SK-N-SH (cell line): ENCODE measurements at regions not wholly inside any gene's neighbourhood (a gene's known extent, or its start where the extent isn't known, plus 50 kb on each side); places are given as distances from the start of the nearest gene placed in this dataset.

Experiments
- CHD2 ChIP-seq: fragments of 150-350 bp; IDR thresholded peaks from 2 replicates; pipeline ENCODE4 v1.6.1; 2018; ENCODE audit warnings: low read length; ENCODE audit not compliant: partially characterized antibody
- EP300 ChIP-seq, 2 experiments: IDR thresholded peaks; 2 replicates each; pipeline versions ENCODE4 v1.4.0 to v1.6.1; 2012; ENCODE audit warnings: borderline replicate concordance in 1 of 2, low read depth in 1 of 2, low read length in 1 of 2
- FOSL2 ChIP-seq: IDR thresholded peaks from 2 replicates; pipeline ENCODE4 v1.4.0; 2012; ENCODE audit warnings: low read depth, mild to moderate bottlenecking, moderate library complexity, borderline replicate concordance
- GABPA ChIP-seq: IDR thresholded peaks from 2 replicates; pipeline ENCODE4 v1.4.0; 2012; ENCODE audit warnings: low read depth, mild to moderate bottlenecking
- GATA2 ChIP-seq: sonication (generic); formaldehyde crosslinking; IDR thresholded peaks from 2 replicates; pipeline ENCODE4 v1.5.0; 2020; ENCODE audit warnings: mild to moderate bottlenecking, missing genetic modification reagents
- JUND ChIP-seq: IDR thresholded peaks from 2 replicates; pipeline ENCODE4 v1.4.0; 2012
- MAX ChIP-seq: IDR thresholded peaks from 2 replicates; pipeline ENCODE4 v1.4.0; 2012; ENCODE audit warnings: low read depth
- MEF2A ChIP-seq: IDR thresholded peaks from 2 replicates; pipeline ENCODE4 v1.4.0; 2012; ENCODE audit warnings: low read depth, borderline replicate concordance
- NFIC ChIP-seq: IDR thresholded peaks from 2 replicates; pipeline ENCODE4 v1.4.0; 2012; ENCODE audit warnings: borderline replicate concordance
- NRF1 ChIP-seq: IDR thresholded peaks from 2 replicates; pipeline ENCODE4 v1.6.1; 2012; ENCODE audit warnings: low read depth, mild to moderate bottlenecking, low read length
- POLR2AphosphoS5 ChIP-seq: IDR thresholded peaks from 2 replicates; pipeline ENCODE4 v1.6.1; 2012; ENCODE audit warnings: low read depth, low read length
- RAD21 ChIP-seq: IDR thresholded peaks from 2 replicates; pipeline ENCODE4 v1.6.1; 2012; ENCODE audit warnings: mild to moderate bottlenecking, low read length
- RCOR1 ChIP-seq: fragments of 150-350 bp; IDR thresholded peaks from 2 replicates; pipeline ENCODE4 v1.6.1; 2017; ENCODE audit warnings: antibody characterized with exemption, low read length
- REST ChIP-seq: IDR thresholded peaks from 2 replicates; pipeline ENCODE4 v1.6.1; 2012; ENCODE audit warnings: mild to moderate bottlenecking, low read depth, low read length, moderate library complexity
- RFX5 ChIP-seq: IDR thresholded peaks from 2 replicates; pipeline ENCODE4 v1.6.1; 2012; ENCODE audit warnings: mild to moderate bottlenecking, improper control_type of control experiment, low read length
- TAF1 ChIP-seq: IDR thresholded peaks from 2 replicates; pipeline ENCODE4 v1.6.1; 2012; ENCODE audit warnings: low read depth, mild to moderate bottlenecking, low read length, moderate library complexity, borderline replicate concordance
- TEAD4 ChIP-seq: IDR thresholded peaks from 2 replicates; pipeline ENCODE4 v1.4.0; 2012; ENCODE audit warnings: mild to moderate bottlenecking, borderline replicate concordance; ENCODE audit not compliant: insufficient read depth
- YY1 ChIP-seq: IDR thresholded peaks from 2 replicates; pipeline ENCODE4 v1.4.0; 2012; ENCODE audit warnings: low read depth, mild to moderate bottlenecking
- ZBTB33 ChIP-seq: IDR thresholded peaks from 2 replicates; pipeline ENCODE4 v1.4.0; 2012; ENCODE audit warnings: low read depth, borderline replicate concordance
- TF ChIP-seq, protein P1 (sequence below): fragments of 150-350 bp; IDR thresholded peaks from 2 replicates; pipeline ENCODE4 v1.6.1; 2017; ENCODE audit warnings: antibody characterized with exemption, low read length, low read depth, borderline replicate concordance
- TF ChIP-seq, protein P2 (sequence below): IDR thresholded peaks from 2 replicates; pipeline ENCODE4; 2012
- TF ChIP-seq, protein P3 (sequence below): fragments of 150-350 bp; IDR thresholded peaks from 2 replicates; pipeline ENCODE4 v1.6.1; 2016; ENCODE audit warnings: mild to moderate bottlenecking, low read depth, low read length

DNA sequence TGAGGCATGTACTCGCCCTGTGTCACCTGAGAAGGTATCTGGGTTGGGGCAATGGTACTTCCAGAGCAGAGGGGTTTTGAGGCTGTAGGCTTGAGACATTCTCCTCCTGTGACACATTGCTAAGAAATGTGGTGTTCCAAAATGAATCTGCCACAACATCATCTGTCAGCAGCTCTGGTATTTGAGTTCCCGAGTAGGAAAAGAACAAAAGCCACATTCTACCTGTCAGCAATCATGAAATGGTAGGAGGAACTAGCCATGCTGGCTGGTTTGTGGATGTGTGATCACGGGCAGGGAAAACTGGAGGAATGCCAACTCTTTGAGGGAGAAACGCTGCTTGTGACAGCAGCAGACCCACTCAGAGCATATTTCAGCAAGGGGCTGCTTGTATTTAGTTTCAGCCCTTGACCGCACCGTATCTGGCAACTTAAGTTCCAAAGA, 579.4 kb upstream of the TBL1XR1 start (continued):
- TF ChIP-seq REST (no peak), EP300 (IDR thresholded peaks at IDR 0.05; ENCODE audit: borderline replicate concordance in 1 of 2, low read depth in 1 of 2, low read length in 1 of 2) (peak in 1 of 2 experiments; percentile 50; a peak in 1 of 4 replicates), MAX (no peak), JUND (peak; percentile 61; the same call in 1 of the 2 replicates), RFX5 (no peak), YY1 (no peak), RAD21 (no peak), FOSL2 (peak; percentile 57; the same call in 1 of the 2 replicates), TEAD4 (peak; percentile 57; the same call in 1 of the 2 replicates), NFIC (peak; percentile 58), CHD2 (no peak), POLR2AphosphoS5 (no peak), GATA2 (CRISPR knock-in tag) (no peak), TAF1 (no peak), GABPA (no peak), NRF1 (no peak), MEF2A (no peak), RCOR1 (no peak), ZBTB33 (no peak)
- TF ChIP-seq, protein P1, sequence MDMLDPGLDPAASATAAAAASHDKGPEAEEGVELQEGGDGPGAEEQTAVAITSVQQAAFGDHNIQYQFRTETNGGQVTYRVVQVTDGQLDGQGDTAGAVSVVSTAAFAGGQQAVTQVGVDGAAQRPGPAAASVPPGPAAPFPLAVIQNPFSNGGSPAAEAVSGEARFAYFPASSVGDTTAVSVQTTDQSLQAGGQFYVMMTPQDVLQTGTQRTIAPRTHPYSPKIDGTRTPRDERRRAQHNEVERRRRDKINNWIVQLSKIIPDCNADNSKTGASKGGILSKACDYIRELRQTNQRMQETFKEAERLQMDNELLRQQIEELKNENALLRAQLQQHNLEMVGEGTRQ = no peak
- TF ChIP-seq, protein P2, sequence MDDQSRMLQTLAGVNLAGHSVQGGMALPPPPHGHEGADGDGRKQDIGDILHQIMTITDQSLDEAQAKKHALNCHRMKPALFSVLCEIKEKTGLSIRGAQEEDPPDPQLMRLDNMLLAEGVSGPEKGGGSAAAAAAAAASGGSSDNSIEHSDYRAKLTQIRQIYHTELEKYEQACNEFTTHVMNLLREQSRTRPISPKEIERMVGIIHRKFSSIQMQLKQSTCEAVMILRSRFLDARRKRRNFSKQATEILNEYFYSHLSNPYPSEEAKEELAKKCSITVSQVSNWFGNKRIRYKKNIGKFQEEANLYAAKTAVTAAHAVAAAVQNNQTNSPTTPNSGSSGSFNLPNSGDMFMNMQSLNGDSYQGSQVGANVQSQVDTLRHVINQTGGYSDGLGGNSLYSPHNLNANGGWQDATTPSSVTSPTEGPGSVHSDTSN = peak; percentile 75
- TF ChIP-seq, protein P3, sequence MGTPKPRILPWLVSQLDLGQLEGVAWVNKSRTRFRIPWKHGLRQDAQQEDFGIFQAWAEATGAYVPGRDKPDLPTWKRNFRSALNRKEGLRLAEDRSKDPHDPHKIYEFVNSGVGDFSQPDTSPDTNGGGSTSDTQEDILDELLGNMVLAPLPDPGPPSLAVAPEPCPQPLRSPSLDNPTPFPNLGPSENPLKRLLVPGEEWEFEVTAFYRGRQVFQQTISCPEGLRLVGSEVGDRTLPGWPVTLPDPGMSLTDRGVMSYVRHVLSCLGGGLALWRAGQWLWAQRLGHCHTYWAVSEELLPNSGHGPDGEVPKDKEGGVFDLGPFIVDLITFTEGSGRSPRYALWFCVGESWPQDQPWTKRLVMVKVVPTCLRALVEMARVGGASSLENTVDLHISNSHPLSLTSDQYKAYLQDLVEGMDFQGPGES = no peak
